ENCODE measurements at regions not wholly inside any gene's neighbourhood (a gene's known extent, or its start where the extent isn't known, plus 50 kb on each side); places are given as distances from the start of the nearest gene placed in this dataset.

- ATAC-seq (ENCODE audit: poor library complexity) (no peak), DNase-seq (no peak)
- intact Hi-C loops (cut with DNase I): no loop called here
Measured at GRCh38 chr3:81299481-81299880, 462.0 kb downstream of the GBE1 start.

DNA sequence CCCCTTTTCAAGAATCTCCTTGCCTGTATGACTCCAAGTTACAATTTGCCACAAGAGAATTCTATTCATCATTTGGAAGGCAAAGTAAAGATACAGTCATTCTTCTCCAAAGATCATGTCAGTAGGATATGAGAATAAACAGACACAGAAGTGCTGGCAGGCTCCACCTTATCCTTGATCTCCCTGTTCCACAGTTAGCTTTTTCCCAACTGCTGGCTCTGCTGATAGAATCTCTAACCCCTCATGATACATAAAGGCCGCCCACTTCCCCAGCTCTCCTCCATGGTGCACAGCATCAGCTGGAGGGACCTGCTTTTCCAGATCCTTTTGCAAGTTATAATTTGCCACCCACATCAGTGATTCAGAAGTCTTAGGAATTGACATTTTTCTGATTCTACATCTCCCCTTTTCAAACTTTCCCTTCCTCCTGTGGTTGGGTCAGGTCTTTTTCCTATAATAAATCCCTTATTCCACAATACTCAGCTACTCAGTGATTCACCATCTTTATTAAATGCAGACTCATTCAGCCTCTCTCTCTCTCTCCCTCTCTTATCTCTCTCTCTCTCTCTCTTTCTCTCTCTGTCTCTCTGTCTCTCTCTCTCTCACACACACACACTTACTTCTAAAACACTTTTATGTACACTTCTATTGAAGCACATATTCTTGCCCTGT, 465.4 kb downstream of the GBE1 start:
- no peak for DNase-seq
- intact Hi-C loops (cut with DNase I): no loop called here
- ATAC-seq (ENCODE audit: poor library complexity): no peak

DNA sequence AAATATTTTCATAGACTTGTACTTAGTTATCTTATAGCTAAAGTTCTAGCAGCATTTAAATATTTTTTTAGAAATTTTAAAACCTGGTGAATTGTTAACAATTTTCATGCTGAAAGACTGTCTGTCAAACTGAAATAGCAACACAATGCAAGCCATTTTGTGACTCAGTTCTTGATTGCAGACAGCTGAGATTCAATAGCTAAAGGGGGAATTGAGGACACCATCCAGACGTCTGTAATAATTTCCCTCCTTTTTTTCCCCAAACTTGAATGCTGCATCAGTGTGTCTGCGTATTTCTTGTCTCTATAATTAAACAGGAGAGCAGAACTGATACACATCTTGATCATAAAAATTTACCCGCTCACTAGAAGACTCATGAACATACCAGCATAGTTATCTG, 468.3 kb downstream of the GBE1 start:
- no peak for ATAC-seq (ENCODE audit: poor library complexity)
- DNase-seq: no peak
- intact Hi-C loops (cut with DNase I): no loop called here

GRCh38 chr3:81291586-81291985, 469.9 kb downstream of the GBE1 start:
- no peak for DNase-seq
- intact Hi-C loops (cut with DNase I): no loop called here
- no peak for ATAC-seq (ENCODE audit: poor library complexity)

GRCh38 chr3:81289676-81290075, 471.8 kb downstream of the GBE1 start:
- intact Hi-C loops (cut with DNase I): no loop called here
- DNase-seq (no peak), ATAC-seq (ENCODE audit: poor library complexity) (no peak)

DNA sequence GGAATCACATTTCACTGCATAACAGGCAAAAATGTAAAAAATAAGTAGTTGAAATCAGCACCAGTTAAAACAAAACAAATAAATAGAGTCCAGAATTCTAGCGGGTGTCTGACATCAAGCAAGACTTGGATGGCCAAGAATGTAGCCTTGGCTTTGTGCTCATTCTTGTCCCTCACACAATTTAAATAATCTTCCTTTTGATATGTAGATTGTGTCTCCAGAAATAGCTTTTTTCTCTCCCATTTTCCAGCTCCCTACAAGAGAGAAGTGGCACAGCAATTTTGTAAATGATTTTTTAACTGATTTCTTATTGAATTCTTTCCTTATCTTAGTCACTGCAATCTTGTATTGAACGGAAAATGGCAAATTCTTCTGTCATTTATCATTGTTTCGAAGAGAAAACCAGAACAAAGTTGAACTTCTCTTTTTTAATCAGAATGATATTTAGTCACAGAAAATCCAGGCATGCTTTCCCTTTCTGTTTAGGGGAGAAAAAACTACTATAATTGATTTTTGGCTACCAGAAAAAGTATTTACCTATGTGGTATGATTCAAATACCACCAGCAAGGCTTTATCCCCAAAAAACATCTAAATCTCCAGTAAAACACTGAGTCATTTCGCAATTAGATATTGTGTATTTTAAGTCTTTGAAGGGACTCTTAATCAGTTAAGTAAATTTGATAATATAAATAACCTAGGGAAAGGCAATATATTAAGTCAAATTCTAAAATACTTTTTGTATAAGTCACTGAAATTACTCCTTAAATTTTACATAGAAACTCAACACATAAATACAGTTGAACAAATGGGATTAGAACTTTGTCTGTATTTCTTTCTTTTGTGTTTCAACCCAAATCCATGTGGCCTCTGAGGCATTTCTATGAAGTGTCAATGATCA, 481.7 kb downstream of the GBE1 start:
- ATAC-seq (ENCODE audit: poor library complexity) (no peak), DNase-seq (no peak)
- intact Hi-C loops (cut with DNase I): no loop called here

DNA sequence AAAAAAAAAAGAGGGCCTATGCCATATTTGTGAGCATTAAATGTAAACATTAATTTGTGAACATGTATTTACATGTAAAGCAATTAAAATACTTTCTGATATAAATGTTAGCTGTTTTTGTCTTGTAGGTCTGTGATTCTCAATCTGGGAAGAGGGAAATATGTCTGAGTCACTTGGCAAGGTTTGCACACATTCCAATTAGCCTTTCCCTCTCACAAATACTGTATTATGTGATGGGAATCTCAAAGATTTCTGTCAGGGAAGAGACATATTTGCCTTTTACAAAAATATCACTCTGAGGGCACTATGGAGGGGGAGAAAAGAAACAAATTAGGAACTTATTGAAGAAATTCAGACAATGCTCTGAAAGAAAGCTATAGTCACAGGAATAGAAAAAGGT, 483.6 kb downstream of the GBE1 start:
- intact Hi-C loops (cut with DNase I): no loop called here
- no peak for ATAC-seq (ENCODE audit: poor library complexity)
- no peak for DNase-seq

GRCh38 chr3:81274671-81275070, 486.8 kb downstream of the GBE1 start:
- DNase-seq (no peak), ATAC-seq (ENCODE audit: poor library complexity) (no peak)
- intact Hi-C loops (cut with DNase I): no loop called here

DNA sequence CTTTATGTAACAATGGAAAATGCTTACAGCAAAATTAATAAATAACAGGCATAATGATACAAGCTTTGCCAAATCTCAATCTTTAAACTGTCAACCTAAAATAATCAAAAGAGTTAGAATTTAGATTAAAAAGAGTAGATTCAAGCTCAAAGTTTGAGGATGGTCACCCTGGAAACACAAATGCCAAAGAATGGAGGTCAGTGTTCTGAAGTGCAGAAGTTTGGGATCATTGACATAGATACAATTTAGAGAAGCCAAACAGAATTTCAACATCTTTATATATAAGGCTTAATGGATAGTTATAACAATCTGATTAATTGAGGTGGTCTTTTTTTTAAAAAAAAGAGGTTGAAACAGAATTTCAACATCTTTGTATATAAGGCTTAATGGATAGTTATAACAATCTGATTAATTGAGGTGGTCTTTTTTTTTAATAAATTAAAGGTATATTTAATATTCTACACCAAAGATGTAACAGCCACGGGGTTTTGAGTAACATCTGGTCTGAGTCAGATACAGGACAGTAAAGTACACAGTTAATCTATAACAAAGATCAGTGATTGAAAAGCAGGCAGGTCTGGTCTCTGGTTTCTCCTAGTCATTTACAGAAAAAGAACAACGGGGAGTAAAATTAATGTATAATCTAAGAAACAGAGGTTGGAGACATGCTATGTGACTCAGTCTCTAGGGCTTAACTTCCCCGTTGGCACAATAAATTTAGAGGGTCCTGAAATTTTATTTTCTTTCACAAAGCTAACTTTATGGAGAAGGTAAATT, 490.7 kb downstream of the GBE1 start:
- ATAC-seq (ENCODE audit: poor library complexity) (no peak), DNase-seq (no peak)
- intact Hi-C loops (cut with DNase I): no loop called here

DNA sequence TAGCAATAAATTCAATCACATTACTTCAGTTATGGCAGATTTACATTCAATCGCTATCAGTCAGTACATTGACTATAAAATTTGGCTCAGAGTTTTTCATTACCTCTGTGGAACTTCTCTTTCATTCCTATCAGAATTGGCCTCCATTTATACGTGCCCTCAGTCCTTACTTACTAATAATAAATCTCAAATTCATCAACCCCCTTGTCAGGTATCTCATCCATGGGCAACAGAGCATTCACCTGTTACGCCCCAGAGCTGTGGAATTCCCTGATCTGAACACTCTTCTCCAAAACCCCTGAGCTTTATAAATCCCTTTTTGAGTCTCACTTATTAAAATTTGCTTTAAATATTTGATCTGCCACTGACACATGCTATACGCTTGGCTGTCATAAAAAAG, 492.9 kb downstream of the GBE1 start:
- ATAC-seq (ENCODE audit: poor library complexity) (no peak), DNase-seq (no peak)
- intact Hi-C loops (cut with DNase I): no loop called here

DNA sequence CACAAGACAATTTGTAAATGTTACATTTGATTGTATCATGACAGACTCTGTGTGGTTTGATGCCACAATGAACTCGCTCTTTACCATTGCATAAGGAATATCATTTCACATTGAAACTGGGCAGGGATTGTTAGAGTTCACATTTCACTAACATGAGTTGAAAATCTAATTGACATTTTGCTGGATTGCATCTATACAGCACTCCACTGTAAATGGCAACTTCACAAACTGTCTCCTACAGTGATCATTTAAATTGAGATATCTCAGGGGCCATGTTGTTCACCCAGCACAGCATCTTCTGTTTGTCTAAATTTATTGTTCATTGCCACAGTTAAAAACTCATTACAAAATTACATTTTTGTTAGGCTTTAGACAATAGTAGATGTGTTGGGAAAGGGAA, 499.4 kb downstream of the GBE1 start:
- intact Hi-C loops (cut with DNase I): no loop called here
- no peak for DNase-seq
- no peak for ATAC-seq (ENCODE audit: poor library complexity)

DNA sequence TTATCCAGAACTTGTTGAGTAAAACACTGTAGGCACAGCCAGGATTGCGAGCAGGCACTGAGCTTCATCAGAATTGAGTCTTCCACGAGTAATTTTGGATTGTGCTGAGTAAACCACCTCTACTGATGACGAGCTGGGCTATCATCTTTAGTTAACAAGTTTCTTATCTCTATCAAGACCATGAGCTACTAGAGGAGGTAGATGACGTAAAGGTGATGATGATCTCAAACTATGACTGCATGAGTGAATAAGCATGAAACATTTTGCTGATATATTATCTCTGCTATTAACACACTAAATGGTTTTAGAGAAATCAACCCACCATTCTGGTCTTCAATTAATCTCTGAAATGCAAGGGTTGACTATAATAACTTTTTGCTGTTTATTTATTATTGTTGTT, 506.0 kb downstream of the GBE1 start:
- DNase-seq (no peak), ATAC-seq (ENCODE audit: poor library complexity) (no peak)
- intact Hi-C loops (cut with DNase I): no loop called here

GRCh38 chr3:81251096-81251495, 510.3 kb downstream of the GBE1 start:
- DNase-seq (no peak), ATAC-seq (ENCODE audit: poor library complexity) (no peak)
- intact Hi-C loops (cut with DNase I): no loop called here

DNA sequence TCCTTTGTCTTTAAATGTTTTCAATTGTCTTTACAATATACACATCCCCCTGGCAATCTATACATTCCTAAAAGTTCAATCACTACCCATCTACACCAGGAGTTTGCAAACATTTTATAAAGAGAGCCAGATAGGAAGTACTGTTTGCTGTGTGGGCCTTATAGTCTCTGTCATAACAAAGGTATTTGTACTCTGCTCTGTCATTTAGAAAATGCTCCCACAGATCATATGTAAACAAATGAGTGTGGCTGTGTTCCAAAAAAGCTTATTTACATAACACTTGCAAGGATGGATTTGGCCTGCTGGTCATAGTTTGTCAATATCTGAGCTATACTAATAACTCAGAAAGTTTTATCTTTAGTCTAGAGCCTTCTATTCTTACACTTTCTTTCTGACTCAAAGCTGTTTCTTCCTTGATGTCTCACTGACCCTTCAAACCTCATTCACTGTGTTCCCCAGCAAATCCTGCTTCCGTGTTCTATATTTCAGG, 511.9 kb downstream of the GBE1 start:
- intact Hi-C loops (cut with DNase I): no loop called here

GRCh38 chr3:81245501-81245900, 515.9 kb downstream of the GBE1 start:
- no peak for DNase-seq
- intact Hi-C loops (cut with DNase I): no loop called here
- no peak for ATAC-seq (ENCODE audit: poor library complexity)

More for the DNA sequence above, 511.9 kb downstream of the GBE1 start:
- ATAC-seq (ENCODE audit: poor library complexity) (no peak), DNase-seq (no peak)

DNA sequence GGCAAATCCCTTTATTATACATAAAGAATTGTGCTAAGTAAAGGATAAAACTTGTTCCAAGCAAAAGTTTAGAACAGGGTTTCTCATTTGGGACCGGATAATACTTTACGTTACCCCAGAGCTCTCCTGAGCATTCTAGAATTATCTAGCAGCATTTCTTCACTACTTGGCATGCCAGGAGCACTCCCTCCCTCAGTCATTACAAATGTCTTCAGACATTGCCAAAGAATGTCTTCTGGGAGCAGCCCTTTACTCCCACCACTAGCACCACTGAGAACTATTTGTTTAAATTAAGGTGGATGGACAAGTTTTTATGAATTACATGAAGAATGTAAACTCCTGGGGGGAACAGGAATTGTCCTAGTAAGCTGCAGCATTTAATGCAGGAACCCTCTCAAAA, 516.4 kb downstream of the GBE1 start:
- no peak for ATAC-seq (ENCODE audit: poor library complexity)
- intact Hi-C loops (cut with DNase I): no loop called here

DNA sequence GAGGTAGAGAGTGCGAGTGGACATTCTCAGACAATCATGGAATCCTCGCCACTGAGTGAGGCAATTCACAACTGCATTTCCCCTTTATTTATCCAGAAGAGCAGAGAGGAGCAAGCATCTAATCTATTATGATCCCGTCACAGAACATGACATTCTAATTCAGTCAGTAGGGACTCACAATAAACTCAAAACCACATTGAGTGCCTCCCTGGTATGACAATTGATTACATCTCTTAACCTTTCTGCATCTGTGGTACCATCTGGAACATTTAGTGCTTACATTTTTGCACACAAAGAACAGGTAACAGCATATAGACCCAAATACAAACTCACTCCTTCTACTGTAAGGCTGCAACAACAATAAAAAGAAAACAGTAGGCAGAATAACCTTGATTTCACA, 517.2 kb downstream of the GBE1 start:
- intact Hi-C loops (cut with DNase I): no loop called here
- DNase-seq (no peak), ATAC-seq (ENCODE audit: poor library complexity) (no peak)

More for the DNA sequence above, 516.4 kb downstream of the GBE1 start:
- no peak for DNase-seq

DNA sequence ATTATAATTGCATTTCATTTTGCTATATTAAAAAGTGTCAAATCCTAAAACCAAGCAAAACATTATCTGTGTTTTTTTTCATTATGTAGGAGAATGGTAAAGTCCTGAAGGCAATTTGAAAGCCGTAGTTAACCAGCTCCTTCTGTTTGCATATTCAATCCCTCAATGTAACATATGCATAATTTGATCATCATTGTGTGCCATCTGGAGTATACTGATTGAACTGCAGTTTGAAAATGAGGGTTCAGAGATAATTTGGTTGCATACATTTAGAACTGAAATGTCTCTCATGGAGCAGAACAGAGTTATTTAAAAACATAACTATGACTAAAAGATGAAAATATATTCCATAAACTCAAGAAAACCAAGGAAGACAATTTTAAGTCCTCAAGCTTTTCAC, 518.6 kb downstream of the GBE1 start:
- DNase-seq (no peak), ATAC-seq (ENCODE audit: poor library complexity) (no peak)
- intact Hi-C loops (cut with DNase I): no loop called here

GRCh38 chr3:81237181-81237580, 524.3 kb downstream of the GBE1 start:
- intact Hi-C loops (cut with DNase I): no loop called here
- no peak for DNase-seq
- ATAC-seq (ENCODE audit: poor library complexity): no peak

Data from Right ventricle myocardium superior (tissue), 1 donor.